ENCODE measurements at regions not wholly inside any gene's neighbourhood (a gene's known extent, or its start where the extent isn't known, plus 50 kb on each side); places are given as distances from the start of the nearest gene placed in this dataset.

DNA sequence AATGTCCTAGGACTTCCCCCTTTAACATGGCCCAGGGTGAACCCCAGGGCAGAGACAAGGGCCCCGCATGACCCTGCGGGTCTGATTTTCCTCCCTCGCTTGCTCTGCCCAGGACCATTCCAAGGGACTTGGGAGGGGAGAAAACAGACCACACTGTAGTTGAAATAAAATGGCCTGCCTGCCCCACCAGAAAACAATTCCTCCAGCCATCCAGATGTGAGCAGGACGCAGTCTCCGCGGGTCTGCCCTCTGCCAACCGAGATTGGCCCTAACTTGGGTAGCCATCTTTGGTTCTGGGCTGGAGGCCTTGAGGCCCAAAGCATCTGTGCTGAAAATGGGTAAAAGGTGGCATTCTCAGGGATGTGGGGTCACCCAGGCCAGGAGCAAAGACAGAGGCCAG lies 75.5 kb downstream of the RFLNA start:
- H3K4me3 ChIP-seq (ENCODE audit: low read depth in 1 of 2, low read length in 2 of 2): no peak overlapping the region
- no peaks in the 10 kb centered on the region for H3K9me3 ChIP-seq (ENCODE audit: low read length)
- peaks cover 51% of the 10 kb centered on the region for H3K4me1 ChIP-seq (ENCODE audit: insufficient read depth, low read length)
- peak overlapping the region; percentile 80 for H3K27ac ChIP-seq (ENCODE audit: low read depth, low read length)
- peaks cover 53% of the 10 kb centered on the region for H3K36me3 ChIP-seq (ENCODE audit: insufficient read depth, low read length)
- H3K9ac ChIP-seq (ENCODE audit: low read length): peak overlapping the region; percentile 36
- H3K27me3 ChIP-seq (ENCODE audit: control insufficient read depth in 1 of 2, insufficient read depth in 2 of 2, low read length in 2 of 2): no peaks in the 10 kb centered on the region

DNA sequence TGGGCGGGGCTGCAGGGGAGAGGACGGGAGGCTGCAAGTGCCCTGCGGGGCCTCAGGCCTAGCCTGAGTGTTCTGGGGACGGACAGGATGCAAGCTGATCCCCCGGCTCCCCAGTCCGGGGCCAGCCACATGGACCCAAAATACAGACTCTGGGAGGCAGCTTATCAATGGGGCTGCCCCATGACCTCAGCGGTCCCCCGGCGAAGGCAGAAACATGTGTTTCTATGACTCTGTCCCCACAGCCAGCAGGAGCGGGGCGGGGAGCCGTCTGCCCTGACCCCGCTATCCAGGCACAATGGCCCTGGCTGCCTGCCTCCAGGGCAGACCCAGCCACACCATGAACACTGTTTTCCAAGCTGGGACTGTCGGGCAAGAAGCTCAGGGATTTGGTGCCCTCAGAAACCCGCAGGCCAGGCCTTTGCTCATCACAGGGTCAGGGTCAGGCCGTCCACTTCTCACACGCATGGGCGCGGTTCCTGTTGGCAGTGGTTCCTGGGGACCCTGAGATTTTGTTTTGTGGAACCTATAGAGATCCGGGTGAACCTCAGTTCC lies 75.0 kb downstream of the RFLNA start:
- no peaks in the 10 kb centered on the region for H3K9me3 ChIP-seq (ENCODE audit: low read length)
- H3K36me3 ChIP-seq (ENCODE audit: insufficient read depth, low read length): peaks cover 48% of the 10 kb centered on the region
- no peak overlapping the region for H3K4me3 ChIP-seq (ENCODE audit: low read depth in 1 of 2, low read length in 2 of 2)
- H3K27me3 ChIP-seq (ENCODE audit: control insufficient read depth in 1 of 2, insufficient read depth in 2 of 2, low read length in 2 of 2): no peaks in the 10 kb centered on the region
- H3K9ac ChIP-seq (ENCODE audit: low read length): peak overlapping the region; percentile 36
- peaks cover 54% of the 10 kb centered on the region for H3K4me1 ChIP-seq (ENCODE audit: insufficient read depth, low read length)
- peak overlapping the region; percentile 80 for H3K27ac ChIP-seq (ENCODE audit: low read depth, low read length)

DNA sequence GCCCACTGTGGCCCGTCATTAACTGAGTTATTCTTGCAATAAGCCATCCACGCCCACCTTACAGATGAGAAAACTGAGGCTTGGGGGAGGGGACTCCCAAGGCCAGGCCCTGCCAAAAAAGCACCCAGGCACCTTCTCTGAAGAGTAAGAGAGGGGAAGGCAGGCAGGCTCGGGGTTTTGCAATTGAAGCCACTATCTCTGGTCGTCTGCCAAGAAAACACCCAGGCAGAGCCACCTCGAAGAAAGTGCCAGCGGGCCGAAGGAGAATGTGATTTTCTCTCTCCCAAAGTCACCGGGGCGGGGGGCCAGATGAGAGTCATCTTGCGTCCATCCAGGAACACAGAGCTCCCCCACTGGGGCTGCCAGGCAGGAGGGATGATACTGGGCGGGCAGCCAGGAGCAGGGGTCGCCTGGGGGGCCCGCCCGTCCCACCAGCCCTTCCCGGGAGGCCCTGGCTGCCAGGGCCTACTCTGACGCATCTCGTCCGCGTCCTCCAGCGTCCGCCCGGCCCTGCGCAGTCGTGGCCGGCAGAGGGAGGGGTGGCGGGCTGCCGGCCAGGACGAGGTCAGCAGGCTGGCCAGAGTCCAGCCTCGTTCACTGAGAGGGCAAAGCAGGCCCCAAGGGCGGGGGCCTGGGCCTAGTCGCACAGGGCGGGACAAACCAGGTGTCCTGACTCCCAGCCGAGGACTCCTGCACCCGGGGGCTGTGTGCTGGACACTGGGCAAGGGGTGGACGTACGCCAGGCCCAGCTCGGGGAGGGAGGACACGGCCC lies 74.3 kb downstream of the RFLNA start:
- Histone ChIP-seq H3K9me3 (ENCODE audit: low read length) (no peaks in the 10 kb centered on the region), H3K4me3 (ENCODE audit: low read depth in 1 of 2, low read length in 2 of 2) (no peak overlapping the region), H3K9ac (ENCODE audit: low read length) (peak overlapping the region; percentile 36), H3K4me1 (ENCODE audit: insufficient read depth, low read length) (peaks cover 58% of the 10 kb centered on the region), H3K36me3 (ENCODE audit: insufficient read depth, low read length) (peaks cover 43% of the 10 kb centered on the region), H3K27me3 (ENCODE audit: control insufficient read depth in 1 of 2, insufficient read depth in 2 of 2, low read length in 2 of 2) (no peaks in the 10 kb centered on the region), H3K27ac (ENCODE audit: low read depth, low read length) (peak overlapping the region; percentile 80)

DNA sequence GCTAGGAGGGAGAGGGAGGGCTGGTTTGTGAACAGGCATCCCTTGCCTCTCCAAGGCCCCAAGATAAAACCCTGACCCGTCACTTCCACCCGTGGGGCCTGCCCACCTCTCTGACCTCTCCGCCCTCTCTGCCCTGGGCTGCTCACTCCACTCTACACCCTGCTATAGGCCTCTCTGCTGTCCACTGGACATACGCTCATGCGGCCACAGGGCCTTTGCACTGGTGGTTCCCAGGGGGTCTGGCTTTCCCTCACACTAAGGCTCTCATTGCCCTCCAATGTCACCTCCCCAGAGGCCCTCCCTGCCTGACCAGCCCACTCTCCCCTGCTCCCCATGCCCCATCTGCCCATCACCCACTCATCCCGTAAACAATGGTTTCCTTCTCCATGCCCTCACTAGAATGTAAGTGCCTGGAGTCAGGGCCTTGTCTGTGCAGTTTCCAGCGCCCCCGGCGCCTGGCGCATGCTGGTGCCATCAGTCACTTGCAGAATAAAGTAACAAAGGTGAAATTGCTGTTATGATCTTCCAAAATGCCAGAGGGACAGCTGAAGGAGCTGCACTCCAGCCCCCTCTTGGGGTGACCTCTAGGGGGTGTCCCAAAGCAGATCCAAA lies 73.6 kb downstream of the RFLNA start:
- Histone ChIP-seq H3K27ac (ENCODE audit: low read depth, low read length) (peak overlapping the region; percentile 80), H3K36me3 (ENCODE audit: insufficient read depth, low read length) (peaks cover 41% of the 10 kb centered on the region), H3K4me1 (ENCODE audit: insufficient read depth, low read length) (peaks cover 58% of the 10 kb centered on the region), H3K27me3 (ENCODE audit: control insufficient read depth in 1 of 2, insufficient read depth in 2 of 2, low read length in 2 of 2) (no peaks in the 10 kb centered on the region), H3K9me3 (ENCODE audit: low read length) (no peaks in the 10 kb centered on the region), H3K9ac (ENCODE audit: low read length) (peak overlapping the region; percentile 30), H3K4me3 (ENCODE audit: low read depth in 1 of 2, low read length in 2 of 2) (no peak overlapping the region)

DNA sequence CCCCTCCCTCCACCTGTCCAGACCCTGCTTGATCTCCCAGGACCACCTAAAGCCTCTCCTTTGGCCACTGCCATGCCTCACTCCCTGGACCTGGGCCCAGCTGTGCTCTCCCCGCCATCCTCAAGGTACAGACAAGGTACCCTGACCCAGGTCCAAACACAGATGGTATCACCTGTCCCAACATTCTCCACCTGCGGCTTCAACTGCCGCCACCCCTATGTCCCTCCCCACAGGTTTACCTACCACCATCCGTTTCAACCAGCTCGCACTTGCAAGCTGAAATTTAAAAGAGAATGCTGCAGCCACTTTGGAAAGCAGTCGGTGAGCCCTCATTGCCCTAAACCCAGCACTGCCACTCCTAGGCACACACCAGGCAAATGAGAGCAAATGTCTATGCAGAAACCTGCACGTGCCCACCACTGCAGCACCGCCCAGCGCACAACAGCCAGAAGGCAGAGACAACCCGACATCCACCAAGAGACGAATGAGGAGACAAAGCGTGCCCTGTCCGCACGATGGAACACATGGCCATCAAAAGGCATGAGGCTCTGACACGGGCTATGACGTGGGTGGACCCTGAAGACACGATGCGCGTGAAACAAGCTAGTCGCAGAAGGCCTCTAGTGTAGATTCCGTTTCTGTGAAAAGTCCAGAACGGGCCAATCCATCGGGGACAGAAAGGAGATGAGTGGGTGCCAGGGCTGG lies 71.0 kb downstream of the RFLNA start:
- no peak overlapping the region for H3K4me3 ChIP-seq (ENCODE audit: low read depth in 1 of 2, low read length in 2 of 2)
- no peaks in the 10 kb centered on the region for H3K9me3 ChIP-seq (ENCODE audit: low read length)
- H3K4me1 ChIP-seq (ENCODE audit: insufficient read depth, low read length): peaks cover 49% of the 10 kb centered on the region
- no peak overlapping the region for H3K27ac ChIP-seq (ENCODE audit: low read depth, low read length)
- no peak overlapping the region for H3K9ac ChIP-seq (ENCODE audit: low read length)
- no peaks in the 10 kb centered on the region for H3K27me3 ChIP-seq (ENCODE audit: control insufficient read depth in 1 of 2, insufficient read depth in 2 of 2, low read length in 2 of 2)
- H3K36me3 ChIP-seq (ENCODE audit: insufficient read depth, low read length): peaks cover 26% of the 10 kb centered on the region

Measured in muscle layer of colon (tissue), 2 donors.